H1 (cell line): ENCODE measurements at regions not wholly inside any gene's neighbourhood (a gene's known extent, or its start where the extent isn't known, plus 50 kb on each side); places are given as distances from the start of the nearest gene placed in this dataset.

Experiments
- CTCF ChIA-PET: fragments of 300-600 bp; sonication (Branson Sonifier 250); formaldehyde crosslinking; loops from one replicate; lab custom pipeline; 2021; ENCODE audit not compliant: partially characterized antibody; lab: Charles Lee
- POLR2A ChIA-PET: fragments of 300-600 bp; sonication (Branson Sonifier 250); formaldehyde crosslinking; loops from one replicate; lab custom pipeline; 2021; ENCODE audit warnings: inconsistent platforms; ENCODE audit not compliant: partially characterized antibody; lab: Charles Lee
- DNase-seq, 2 experiments: peaks; one replicate each; pipeline versions ENCODE4 v3.0.0 to v3.0.0-alpha.2; 2010 to 2022; ENCODE audit warnings: low spot score in 2 of 2, low read depth in 1 of 2, mixed read lengths in 1 of 2
- FAIRE-seq: peaks from 2 replicates; lab custom pipeline; 2011; peaks lifted over from hg19 to GRCh38; lab: Jason Lieb, UNC
- H2AFZ ChIP-seq: 2 replicates; pipeline ENCODE4 v1.8.1; 2012; ENCODE audit warnings: low read length, inconsistent platforms
- H2AK5ac ChIP-seq: 2 replicates; pipeline ENCODE4 v1.6.1; 2013; ENCODE audit warnings: low read depth, low read length
- H2BK120ac ChIP-seq: replicated peaks from 2 replicates; pipeline ENCODE3; 2013; ENCODE audit warnings: low read depth, low read length, inconsistent platforms
- H2BK12ac ChIP-seq: 2 replicates; pipeline ENCODE4 v1.6.1; 2013; ENCODE audit warnings: low read depth, low read length
- H2BK15ac ChIP-seq: 2 replicates; pipeline ENCODE4 v1.6.1; 2013; ENCODE audit warnings: low read length
- H2BK20ac ChIP-seq: 2 replicates; pipeline ENCODE4 v1.6.1; 2013; ENCODE audit warnings: low read length
- H2BK5ac ChIP-seq: 2 replicates; pipeline ENCODE4 v1.6.1; 2013; ENCODE audit warnings: low read depth, low read length
- H3K14ac ChIP-seq: 2 replicates; pipeline ENCODE4 v1.6.1; 2013; ENCODE audit warnings: inconsistent platforms; ENCODE audit not compliant: insufficient read length
- H3K18ac ChIP-seq: 2 replicates; pipeline ENCODE4 v1.6.1; 2013; ENCODE audit warnings: low read length; ENCODE audit errors: extremely low read depth
- H3K23ac ChIP-seq: 2 replicates; pipeline ENCODE4 v1.6.1; 2013; ENCODE audit warnings: inconsistent platforms; ENCODE audit not compliant: insufficient read length
- H3K23me2 ChIP-seq: 2 replicates; pipeline ENCODE4 v1.6.1; 2013; ENCODE audit warnings: low read depth, low read length
- H3K27ac ChIP-seq: 2 replicates; pipeline ENCODE4 v1.6.1; 2011; ENCODE audit warnings: low read depth, low read length, inconsistent platforms
- H3K27me3 ChIP-seq, 4 experiments: replicated peaks in 1 of 4; 1 replicate in 1 of 4; 2 replicates in 3 of 4; pipeline versions ENCODE4 v1.6.1 to v1.8.1; 2011 to 2013; ENCODE audit warnings: low read length in 3 of 4, mild to moderate bottlenecking in 3 of 4, inconsistent platforms in 2 of 4, mixed read lengths in 2 of 4, moderate library complexity in 1 of 4; ENCODE audit not compliant: control insufficient read depth in 3 of 4, insufficient read depth in 3 of 4; ENCODE audit errors: extremely low read depth in 1 of 4
- H3K36me3 ChIP-seq, 4 experiments: 2 replicates each; pipeline versions ENCODE4 v1.6.1 to v1.8.1; 2011 to 2013; ENCODE audit warnings: mild to moderate bottlenecking in 4 of 4, low read length in 3 of 4, moderate library complexity in 2 of 4, control low read depth in 1 of 4, inconsistent platforms in 1 of 4; ENCODE audit not compliant: insufficient read depth in 4 of 4, control insufficient read depth in 2 of 4
- H3K4ac ChIP-seq: replicated peaks from 2 replicates; pipeline ENCODE3; 2013; ENCODE audit warnings: low read length, low read depth, mixed read lengths, inconsistent platforms; ENCODE audit not compliant: insufficient read length
- H3K4me1 ChIP-seq, 4 experiments: replicated peaks in 1 of 4; 1 replicate in 1 of 4; 2 replicates in 3 of 4; pipeline versions ENCODE4 v1.6.1 to v1.8.1; 2011 to 2013; ENCODE audit warnings: low read length in 3 of 4, inconsistent platforms in 2 of 4, mixed read lengths in 1 of 4; ENCODE audit not compliant: insufficient read depth in 4 of 4, control insufficient read depth in 3 of 4
- H3K4me2 ChIP-seq, 2 experiments: 2 replicates each; pipeline versions ENCODE4 v1.6.1 to v1.8.1; 2011 to 2013; ENCODE audit warnings: low read depth in 2 of 2, low read length in 2 of 2, control low read depth in 1 of 2, inconsistent platforms in 1 of 2, mild to moderate bottlenecking in 1 of 2; ENCODE audit not compliant: insufficient read depth in 1 of 2
- H3K4me3 ChIP-seq, 4 experiments: fragments of 200-600, 300-600 bp in 1 of 4; sonication (generic), shearing (Covaris generic), sonication (Bioruptor Twin) in 1 of 4; 2 replicates each; pipeline versions ENCODE4 v1.5.1 to v1.8.1; 2011 to 2016; ENCODE audit warnings: low read length in 4 of 4, low read depth in 3 of 4, control low read depth in 2 of 4, inconsistent platforms in 2 of 4, mild to moderate bottlenecking in 2 of 4, mixed read lengths in 1 of 4, moderate library complexity in 1 of 4; ENCODE audit not compliant: insufficient read depth in 2 of 4; ENCODE audit errors: extremely low read depth in 1 of 4
- H3K56ac ChIP-seq: replicated peaks from 2 replicates; pipeline ENCODE3; 2013; ENCODE audit warnings: low read depth, mild to moderate bottlenecking, mixed read lengths, low read length, inconsistent platforms; ENCODE audit not compliant: insufficient read length
- H3K79me1 ChIP-seq: 2 replicates; pipeline ENCODE4 v1.6.1; 2013; ENCODE audit warnings: low read depth, low read length, control low read depth
- H3K79me2 ChIP-seq, 2 experiments: 2 replicates each; pipeline versions ENCODE4 v1.6.1 to v1.8.1; 2012 to 2013; ENCODE audit warnings: low read length in 2 of 2, mild to moderate bottlenecking in 2 of 2, inconsistent platforms in 1 of 2; ENCODE audit not compliant: insufficient read depth in 2 of 2, control insufficient read depth in 1 of 2
- H3K9ac ChIP-seq, 4 experiments: replicated peaks in 1 of 4; 1 replicate in 1 of 4; 2 replicates in 3 of 4; pipeline versions ENCODE4 v1.6.1 to v1.8.1; 2011 to 2013; ENCODE audit warnings: low read depth in 3 of 4, low read length in 3 of 4, control low read depth in 2 of 4, mild to moderate bottlenecking in 2 of 4, moderate library complexity in 2 of 4, inconsistent platforms in 1 of 4; ENCODE audit errors: extremely low read depth in 1 of 4
- H3K9me3 ChIP-seq, 2 experiments: 2 replicates each; pipeline versions ENCODE4 v1.6.1 to v1.8.1; 2012 to 2013; ENCODE audit warnings: mild to moderate bottlenecking in 2 of 2, moderate library complexity in 2 of 2, control low read depth in 1 of 2, inconsistent platforms in 1 of 2, low read depth in 1 of 2, low read length in 1 of 2, mixed read lengths in 1 of 2; ENCODE audit not compliant: insufficient read depth in 2 of 2
- H4K20me1 ChIP-seq, 2 experiments: replicated peaks in 1 of 2; 2 replicates each; pipeline versions ENCODE3 to v1.8.1; 2011 to 2013; ENCODE audit warnings: inconsistent platforms in 2 of 2, low read length in 2 of 2, mild to moderate bottlenecking in 1 of 2; ENCODE audit not compliant: insufficient read depth in 2 of 2, control insufficient read depth in 1 of 2
- H4K5ac ChIP-seq: 2 replicates; pipeline ENCODE4 v1.6.1; 2013; ENCODE audit warnings: low read length, low read depth, mixed read lengths, inconsistent platforms; ENCODE audit not compliant: insufficient read length
- H4K8ac ChIP-seq: 2 replicates; pipeline ENCODE4 v1.8.0; 2013; ENCODE audit warnings: mild to moderate bottlenecking, moderate library complexity, low read length, inconsistent platforms; ENCODE audit not compliant: insufficient read depth; ENCODE audit errors: extremely low read depth
- H4K91ac ChIP-seq: replicated peaks from 2 replicates; pipeline ENCODE3; 2013; ENCODE audit warnings: low read length, mixed read lengths, inconsistent platforms; ENCODE audit not compliant: insufficient read length
- CBX5 ChIP-seq: fragments of 300-800, 300-1000 bp; sonication (generic); IDR thresholded peaks from 2 replicates; pipeline ENCODE4 v1.7.1; 2016; ENCODE audit warnings: antibody characterized with exemption, low read length, low read depth
- CBX8 ChIP-seq: fragments of 300-800, 300-1000 bp; sonication (generic); IDR thresholded peaks from 2 replicates; pipeline ENCODE4 v1.7.1; 2016; ENCODE audit warnings: low read depth, low read length, borderline replicate concordance
- CHD1 ChIP-seq: IDR thresholded peaks from 2 replicates; pipeline ENCODE4 v1.6.1; 2012; ENCODE audit warnings: low read depth, low read length, improper control_type of control experiment
- CREB1 ChIP-seq: IDR thresholded peaks from 2 replicates; pipeline ENCODE4 v1.6.1; 2012; ENCODE audit warnings: inconsistent platforms
- MAFK ChIP-seq: IDR thresholded peaks from 2 replicates; pipeline ENCODE4 v1.6.1; 2012; ENCODE audit warnings: low read depth, mild to moderate bottlenecking, improper control_type of control experiment, low read length
- NANOG ChIP-seq: IDR thresholded peaks from 2 replicates; pipeline ENCODE4 v1.6.1; 2011; ENCODE audit warnings: low read length, low read depth, mild to moderate bottlenecking, inconsistent platforms; ENCODE audit not compliant: insufficient read depth, poor library complexity, severe bottlenecking
- NRF1 ChIP-seq: IDR thresholded peaks from 2 replicates; pipeline ENCODE4 v1.6.1; 2011; ENCODE audit warnings: mild to moderate bottlenecking, low read depth, low read length, improper control_type of control experiment
- RAD21 ChIP-seq, 2 experiments: IDR thresholded peaks in 1 of 2; conservative IDR thresholded peaks in 1 of 2; 2 replicates each; pipeline ENCODE4 v1.6.1; 2011; ENCODE audit warnings: low read depth in 2 of 2, low read length in 2 of 2, improper control_type of control experiment in 1 of 2, inconsistent platforms in 1 of 2, mild to moderate bottlenecking in 1 of 2, moderate library complexity in 1 of 2
- USF2 ChIP-seq: IDR thresholded peaks from 2 replicates; pipeline ENCODE4 v1.6.1; 2011; ENCODE audit warnings: low read length, improper control_type of control experiment
- WGBS, 2 experiments: shearing (Covaris generic) in 1 of 2; methylation state at CpG; one replicate each; pipeline versions ENCODE4 v1.1.6 to v1.1.7; 2013 to 2015; ENCODE audit warnings: low lambda C conversion rate in 2 of 2, mixed read lengths in 2 of 2, inconsistent platforms in 1 of 2, low coverage in 1 of 2, missing lambda C conversion rate in 1 of 2; ENCODE audit not compliant: insufficient replicate concordance in 2 of 2, insufficient coverage in 1 of 2, insufficient read length in 1 of 2; ENCODE audit errors: extremely low coverage in 1 of 2, missing lambda C conversion rate in 1 of 2; 5-methylcytosine and 5-hydroxymethylcytosine counted together

GRCh38 chr4:151567056-151567455, 158.1 kb downstream of the FHIP1A start:
- no peak overlapping the region for H3K23ac ChIP-seq
- 0 out of 2 replicates have a peak, but pooled peaks cover 3% of the 10 kb centered on the region for H3K79me1 ChIP-seq
- H4K20me1 ChIP-seq, result no peaks in the 10 kb centered on the region
- TF ChIP-seq MAFK (no peak), RAD21 (IDR thresholded peaks at IDR 0.05 in 1 of 2, conservative IDR thresholded peaks at IDR 0.05 in 1 of 2; ENCODE audit: low read depth in 2 of 2, low read length in 2 of 2) (no peak), CHD1 (no peak), CREB1 (no peak), NANOG (no peak), CBX5 (no peak), CBX8 (no peak), USF2 (no peak), NRF1 (no peak)
- TF ChIP-seq, all 59 proteins: peak for 0
- H3K27ac ChIP-seq, result no peak overlapping the region
- H4K91ac ChIP-seq, result no peak overlapping the region
- H3K4me3 ChIP-seq, result no peak overlapping the region
- H3K9ac ChIP-seq, result no peak overlapping the region
- ChIA-PET POLR2A (no interaction called here), CTCF (interaction anchor here (1.3 kb wide), 1 partner anchor 124 kb away, joined by 3 read pairs; no protein-coding TSS in a partner anchor)
- no peak overlapping the region for H2AK5ac ChIP-seq
- H3K14ac ChIP-seq, result no peak overlapping the region
- H4K5ac ChIP-seq, result no peak overlapping the region
- H3K79me2 ChIP-seq, result peaks cover 0 to 10% of the 10 kb centered on the region in 2 experiments; a peak in 2 of 4 replicates
- H4K8ac ChIP-seq, result no peak overlapping the region
- no peak overlapping the region for H2BK12ac ChIP-seq
- no peak overlapping the region for H3K4ac ChIP-seq
- H3K56ac ChIP-seq, result no peak overlapping the region
- no peak overlapping the region for H2AFZ ChIP-seq
- 85% methylated on average over 4 of the region's 4 CpGs; no CpG with 5 or more reads in 1 of the 2 experiments for WGBS, 2 experiments
- no peak overlapping the region for H3K18ac ChIP-seq
- H3K23me2 ChIP-seq, result no peaks in the 10 kb centered on the region; the same call in 1 of the 2 replicates
- no peak overlapping the region for H2BK120ac ChIP-seq
- FAIRE-seq (no peak), DNase-seq (no peak)
- H3K4me2 ChIP-seq, result no peak overlapping the region
- peaks cover 0 to 3% (median under 1%) of the 10 kb centered on the region in 4 experiments; a peak in 1 of 7 replicates for H3K4me1 ChIP-seq
- no peaks in the 10 kb centered on the region for H3K27me3 ChIP-seq
- H2BK5ac ChIP-seq, result no peak overlapping the region
- H3K9me3 ChIP-seq, result no peaks in the 10 kb centered on the region
- no peaks in the 10 kb centered on the region for H3K36me3 ChIP-seq
- no peak overlapping the region for H2BK15ac ChIP-seq
- H2BK20ac ChIP-seq, result no peak overlapping the region
